ENCODE measurements at regions not wholly inside any gene's neighbourhood (a gene's known extent, or its start where the extent isn't known, plus 50 kb on each side); places are given as distances from the start of the nearest gene placed in this dataset.

DNA sequence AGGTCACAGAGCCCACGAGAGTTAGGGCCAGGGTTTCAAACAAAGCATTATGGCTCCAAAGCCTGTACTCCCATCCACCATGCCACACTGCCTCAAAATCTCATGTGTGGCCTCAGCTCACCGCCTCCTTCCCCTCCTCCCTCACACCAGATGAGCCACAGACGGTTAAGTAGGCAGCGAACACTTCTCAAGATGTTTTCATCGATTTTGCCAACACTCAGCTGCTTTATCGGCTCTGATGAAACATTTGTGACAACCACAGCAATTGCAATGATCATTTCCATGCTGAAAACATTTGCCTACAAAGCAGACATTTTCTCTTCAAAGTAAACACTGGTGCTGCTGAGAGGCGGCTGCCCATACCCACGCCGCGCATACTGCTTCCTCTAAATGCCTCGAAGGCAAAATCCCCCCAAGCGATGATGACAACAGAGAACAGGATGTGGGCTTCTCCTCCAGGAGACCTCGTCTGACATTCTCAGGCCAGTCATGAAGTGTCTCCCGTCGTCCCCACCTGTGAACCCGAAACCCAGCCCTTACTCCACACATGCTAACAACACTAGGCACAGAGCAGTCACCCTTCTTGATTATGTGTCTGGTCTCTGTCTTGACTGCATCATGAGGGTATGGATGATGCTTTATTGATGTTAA, 599.2 kb downstream of the SOX6 start:
- H3K27ac ChIP-seq: no peak overlapping the region
- H3K36me3 ChIP-seq: no peaks in the 10 kb centered on the region
- H3K4me3 ChIP-seq: no peak overlapping the region
- no peaks in the 10 kb centered on the region for H3K27me3 ChIP-seq (replicated peaks; ENCODE audit: insufficient read depth)
- TF ChIP-seq, protein P1, sequence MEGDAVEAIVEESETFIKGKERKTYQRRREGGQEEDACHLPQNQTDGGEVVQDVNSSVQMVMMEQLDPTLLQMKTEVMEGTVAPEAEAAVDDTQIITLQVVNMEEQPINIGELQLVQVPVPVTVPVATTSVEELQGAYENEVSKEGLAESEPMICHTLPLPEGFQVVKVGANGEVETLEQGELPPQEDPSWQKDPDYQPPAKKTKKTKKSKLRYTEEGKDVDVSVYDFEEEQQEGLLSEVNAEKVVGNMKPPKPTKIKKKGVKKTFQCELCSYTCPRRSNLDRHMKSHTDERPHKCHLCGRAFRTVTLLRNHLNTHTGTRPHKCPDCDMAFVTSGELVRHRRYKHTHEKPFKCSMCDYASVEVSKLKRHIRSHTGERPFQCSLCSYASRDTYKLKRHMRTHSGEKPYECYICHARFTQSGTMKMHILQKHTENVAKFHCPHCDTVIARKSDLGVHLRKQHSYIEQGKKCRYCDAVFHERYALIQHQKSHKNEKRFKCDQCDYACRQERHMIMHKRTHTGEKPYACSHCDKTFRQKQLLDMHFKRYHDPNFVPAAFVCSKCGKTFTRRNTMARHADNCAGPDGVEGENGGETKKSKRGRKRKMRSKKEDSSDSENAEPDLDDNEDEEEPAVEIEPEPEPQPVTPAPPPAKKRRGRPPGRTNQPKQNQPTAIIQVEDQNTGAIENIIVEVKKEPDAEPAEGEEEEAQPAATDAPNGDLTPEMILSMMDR (IDR thresholded peaks at IDR 0.05): no peak
- H3K4me1 ChIP-seq (ENCODE audit: control insufficient read depth in 1 of 2, low read depth in 2 of 2): no peaks in the 10 kb centered on the region
- DNase-seq (ENCODE audit: low spot score): no peak
- ATAC-seq (ENCODE audit: insufficient number of reproducible peaks, low FRiP score, low read depth): no peak
- H3K9me3 ChIP-seq: no peaks in the 10 kb centered on the region

DNA sequence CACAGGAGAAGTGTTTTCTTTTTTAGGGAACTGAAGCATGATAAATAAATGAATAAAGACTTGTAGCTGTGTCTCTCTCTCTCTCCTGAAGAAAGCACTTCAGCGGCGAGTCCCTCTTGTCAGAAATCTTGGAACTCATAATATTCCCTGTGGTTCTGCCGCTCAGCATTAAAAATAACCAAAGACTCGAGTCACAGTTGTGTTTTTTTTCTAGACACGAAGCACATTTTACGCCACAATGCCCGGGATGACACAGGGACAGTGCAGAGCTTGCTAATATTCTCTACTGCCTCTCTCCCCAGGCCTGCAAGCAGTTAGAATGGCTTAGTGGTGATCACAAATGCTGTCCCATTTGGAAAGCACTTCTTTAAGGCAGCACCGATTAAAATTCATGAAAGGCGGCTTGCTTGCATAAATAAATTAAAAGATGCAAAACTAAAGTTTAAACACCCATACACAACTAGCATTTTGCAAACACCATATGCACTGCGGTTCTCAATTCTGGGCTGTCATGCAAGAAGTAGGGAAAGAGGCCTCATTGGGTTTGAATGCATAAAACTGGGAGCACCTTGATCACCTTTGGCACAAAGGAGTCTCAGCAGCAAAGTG, 597.4 kb downstream of the SOX6 start:
- DNase-seq (ENCODE audit: low spot score) (no peak), ATAC-seq (ENCODE audit: insufficient number of reproducible peaks, low FRiP score, low read depth) (no peak)
- Histone ChIP-seq H3K27me3 (replicated peaks; ENCODE audit: insufficient read depth) (no peaks in the 10 kb centered on the region), H3K27ac (no peak overlapping the region), H3K36me3 (no peaks in the 10 kb centered on the region), H3K4me1 (ENCODE audit: control insufficient read depth in 1 of 2, low read depth in 2 of 2) (no peaks in the 10 kb centered on the region), H3K4me3 (no peak overlapping the region), H3K9me3 (no peaks in the 10 kb centered on the region)
- TF ChIP-seq, protein P1 (IDR thresholded peaks at IDR 0.05): no peak

DNA sequence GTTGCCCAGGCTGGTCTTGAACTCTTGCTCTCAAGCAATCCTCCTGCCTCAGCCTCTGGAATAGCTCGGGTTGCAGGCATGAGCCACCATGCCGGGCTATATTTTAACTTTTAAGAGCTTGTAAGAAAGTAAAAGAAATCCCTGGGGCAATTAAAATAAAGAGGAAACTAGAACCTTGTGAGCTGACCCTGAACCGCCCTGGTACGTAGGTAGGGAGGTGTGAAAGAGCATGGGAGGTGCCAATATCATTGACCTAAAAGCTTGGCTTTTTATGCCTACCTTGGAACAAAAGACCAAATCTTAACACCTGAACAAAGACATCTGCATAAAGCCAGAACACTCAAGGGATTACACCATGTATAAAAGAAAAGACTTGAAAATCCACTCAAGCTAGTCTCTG, 595.1 kb downstream of the SOX6 start:
- ATAC-seq (ENCODE audit: insufficient number of reproducible peaks, low FRiP score, low read depth): no peak

DNA sequence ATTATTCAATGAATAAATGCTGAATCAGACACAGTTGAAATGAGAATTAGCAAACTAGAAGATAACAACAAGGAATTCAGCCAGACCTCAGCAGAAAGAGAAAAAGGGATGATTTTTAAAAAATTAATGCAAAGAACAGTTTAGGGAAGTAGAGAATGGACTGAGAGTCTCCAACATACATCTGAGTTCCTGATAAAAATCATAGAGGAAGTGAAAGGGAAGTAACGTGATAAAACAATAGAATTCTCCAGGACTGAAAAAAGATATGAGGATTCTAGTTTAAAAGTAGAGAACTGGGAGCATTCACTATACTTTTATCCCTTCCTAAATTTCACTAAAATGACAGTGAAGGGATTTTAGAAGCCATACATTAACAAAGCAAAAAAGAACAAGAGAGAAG, 592.0 kb downstream of the SOX6 start:
- no peaks in the 10 kb centered on the region for H3K36me3 ChIP-seq
- H3K4me3 ChIP-seq: no peak overlapping the region
- H3K27ac ChIP-seq: no peak overlapping the region
- TF ChIP-seq, protein P1 (IDR thresholded peaks at IDR 0.05): no peak
- no peaks in the 10 kb centered on the region for H3K9me3 ChIP-seq
- no peaks in the 10 kb centered on the region for H3K27me3 ChIP-seq (replicated peaks; ENCODE audit: insufficient read depth)
- ATAC-seq (ENCODE audit: insufficient number of reproducible peaks, low FRiP score, low read depth): no peak
- H3K4me1 ChIP-seq (ENCODE audit: control insufficient read depth in 1 of 2, low read depth in 2 of 2): no peaks in the 10 kb centered on the region
- no peak for DNase-seq (ENCODE audit: low spot score)

More for the DNA sequence above, 595.1 kb downstream of the SOX6 start:
- no peaks in the 10 kb centered on the region for H3K9me3 ChIP-seq
- TF ChIP-seq, protein P1 (IDR thresholded peaks at IDR 0.05): no peak
- H3K4me1 ChIP-seq (ENCODE audit: control insufficient read depth in 1 of 2, low read depth in 2 of 2): no peaks in the 10 kb centered on the region
- H3K36me3 ChIP-seq: no peaks in the 10 kb centered on the region
- no peak for DNase-seq (ENCODE audit: low spot score)
- no peak overlapping the region for H3K27ac ChIP-seq
- H3K27me3 ChIP-seq (replicated peaks; ENCODE audit: insufficient read depth): no peaks in the 10 kb centered on the region
- no peak overlapping the region for H3K4me3 ChIP-seq

DNA sequence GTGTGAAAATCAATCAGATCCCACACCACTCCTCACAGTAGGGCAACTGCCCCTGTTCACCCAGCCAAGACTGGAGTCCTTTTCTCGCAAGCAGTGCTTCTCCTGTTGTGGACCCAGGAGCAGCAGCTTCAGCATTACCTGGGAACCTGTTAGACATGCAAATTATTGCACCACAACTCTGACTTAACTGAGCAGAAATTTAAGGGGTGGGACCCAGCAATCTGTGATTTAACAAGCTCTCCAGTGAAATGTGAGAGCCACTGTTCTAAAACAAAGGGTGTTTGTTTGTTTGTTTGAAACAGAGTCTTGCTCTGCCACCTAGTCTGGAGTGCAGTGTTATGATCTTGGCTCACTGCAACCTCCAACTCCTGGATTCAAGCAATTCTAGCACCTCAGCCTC, 591.4 kb downstream of the SOX6 start:
- H3K9me3 ChIP-seq: no peaks in the 10 kb centered on the region
- TF ChIP-seq, protein P1 (IDR thresholded peaks at IDR 0.05): no peak
- no peaks in the 10 kb centered on the region for H3K36me3 ChIP-seq
- no peak for ATAC-seq (ENCODE audit: insufficient number of reproducible peaks, low FRiP score, low read depth)
- H3K4me1 ChIP-seq (ENCODE audit: control insufficient read depth in 1 of 2, low read depth in 2 of 2): no peaks in the 10 kb centered on the region
- no peak overlapping the region for H3K4me3 ChIP-seq
- no peak overlapping the region for H3K27ac ChIP-seq
- no peaks in the 10 kb centered on the region for H3K27me3 ChIP-seq (replicated peaks; ENCODE audit: insufficient read depth)
- no peak for DNase-seq (ENCODE audit: low spot score)

All from thoracic aorta (tissue), 2 donors.